SH-SY5Y (cell line): ENCODE measurements at regions not wholly inside any gene's neighbourhood (a gene's known extent, or its start where the extent isn't known, plus 50 kb on each side); places are given as distances from the start of the nearest gene placed in this dataset.

Experiments
- GATA2 ChIP-seq: IDR thresholded peaks from 2 replicates; pipeline ENCODE4 v1.6.1; 2011; ENCODE audit warnings: mild to moderate bottlenecking, low read depth, low read length
- GATA3 ChIP-seq: IDR thresholded peaks from 2 replicates; pipeline ENCODE4 v1.6.1; 2011; ENCODE audit warnings: low read depth, mild to moderate bottlenecking, low read length, moderate library complexity

DNA sequence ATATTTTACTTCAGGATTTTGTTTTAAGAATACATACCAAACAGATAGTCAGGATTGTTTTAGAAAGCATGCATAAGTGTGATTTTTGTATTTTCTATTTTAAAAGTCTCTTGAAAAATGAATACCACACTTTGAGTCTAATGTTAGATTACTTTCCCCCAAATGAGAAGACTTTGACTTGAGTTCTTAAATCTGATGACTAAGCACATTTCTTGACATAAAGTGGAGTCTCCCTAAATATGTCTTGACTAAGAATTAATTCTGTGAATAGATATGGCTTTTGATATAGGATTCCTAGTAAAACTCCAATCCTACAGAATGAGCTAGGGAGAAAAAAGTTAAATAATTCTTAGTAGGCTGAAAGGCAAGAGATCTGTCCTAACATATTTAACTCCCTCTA is 624.2 kb upstream of the SPRY2 start:
- TF ChIP-seq GATA2 (no peak), GATA3 (no peak)
